ENCODE measurements at regions not wholly inside any gene's neighbourhood (a gene's known extent, or its start where the extent isn't known, plus 50 kb on each side); places are given as distances from the start of the nearest gene placed in this dataset.

GRCh38 chr16:50444526-50444925 lies 75.7 kb upstream of the BRD7 start:
- TF ChIP-seq POLR2A (IDR thresholded peaks at IDR 0.05) (no peak), CTCF (IDR thresholded peaks at IDR 0.05) (no peak)
